ENCODE measurements at regions not wholly inside any gene's neighbourhood (a gene's known extent, or its start where the extent isn't known, plus 50 kb on each side); places are given as distances from the start of the nearest gene placed in this dataset.
A peak's percentile ranks its signal among the peaks of the same experiment; 100 is the strongest.

- no peak for DNase-seq (ENCODE audit: low spot score)
- Mint-ChIP-seq H3K27ac (no peak overlapping the region), H3K27me3 (ENCODE audit: insufficient read depth) (no peaks in the 10 kb centered on the region), H3K4me1 (ENCODE audit: low read depth) (no peaks in the 10 kb centered on the region), H3K36me3 (ENCODE audit: low read depth) (peaks cover 29% of the 10 kb centered on the region), H3K4me3 (no peak overlapping the region), H3K9me3 (no peaks in the 10 kb centered on the region)
- intact Hi-C loops (cut with micrococcal nuclease) = no loop called here
Measured at GRCh38 chr14:95452893-95453712, 63.3 kb downstream of the SYNE3 start.

- H3K4me3 Mint-ChIP-seq = no peak overlapping the region
- no peaks in the 10 kb centered on the region for H3K27me3 Mint-ChIP-seq (ENCODE audit: insufficient read depth)
- intact Hi-C loops (cut with micrococcal nuclease) = no loop called here
- no peaks in the 10 kb centered on the region for H3K4me1 Mint-ChIP-seq (ENCODE audit: low read depth)
- DNase-seq (ENCODE audit: low spot score) = no peak
- no peaks in the 10 kb centered on the region for H3K9me3 Mint-ChIP-seq
- peaks cover 33% of the 10 kb centered on the region for H3K36me3 Mint-ChIP-seq (ENCODE audit: low read depth)
- peak overlapping the region; percentile 29 for H3K27ac Mint-ChIP-seq
Measured at GRCh38 chr14:95452176-95452892, 64.1 kb downstream of the SYNE3 start.

DNA sequence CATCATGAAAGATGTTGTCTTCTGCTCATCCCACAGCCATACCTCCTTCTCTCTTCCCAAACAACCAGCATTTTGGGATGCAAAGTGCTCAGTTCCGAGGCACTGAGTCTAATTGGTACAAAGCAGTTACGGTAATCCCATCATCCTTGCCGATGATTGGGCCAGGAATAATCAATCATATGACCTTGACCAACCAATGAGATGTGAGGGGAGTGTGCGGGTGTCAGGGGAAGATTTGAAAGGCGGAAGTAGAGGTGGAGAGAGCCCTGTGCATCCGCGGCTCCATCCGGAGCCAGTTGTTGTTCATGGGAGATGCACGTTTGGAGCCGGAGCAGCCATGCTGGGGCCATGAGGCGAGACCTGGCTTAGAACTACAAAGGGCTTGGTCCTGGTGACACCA lies 67.3 kb downstream of the SYNE3 start:
- Mint-ChIP-seq H3K4me1 (ENCODE audit: low read depth) (no peaks in the 10 kb centered on the region), H3K9me3 (no peaks in the 10 kb centered on the region), H3K36me3 (ENCODE audit: low read depth) (peaks cover 25% of the 10 kb centered on the region), H3K4me3 (no peak overlapping the region), H3K27me3 (ENCODE audit: insufficient read depth) (no peaks in the 10 kb centered on the region), H3K27ac (peak overlapping the region; percentile 15)
- intact Hi-C loops (cut with micrococcal nuclease) = no loop called here
- DNase-seq (ENCODE audit: low spot score) = no peak

DNA sequence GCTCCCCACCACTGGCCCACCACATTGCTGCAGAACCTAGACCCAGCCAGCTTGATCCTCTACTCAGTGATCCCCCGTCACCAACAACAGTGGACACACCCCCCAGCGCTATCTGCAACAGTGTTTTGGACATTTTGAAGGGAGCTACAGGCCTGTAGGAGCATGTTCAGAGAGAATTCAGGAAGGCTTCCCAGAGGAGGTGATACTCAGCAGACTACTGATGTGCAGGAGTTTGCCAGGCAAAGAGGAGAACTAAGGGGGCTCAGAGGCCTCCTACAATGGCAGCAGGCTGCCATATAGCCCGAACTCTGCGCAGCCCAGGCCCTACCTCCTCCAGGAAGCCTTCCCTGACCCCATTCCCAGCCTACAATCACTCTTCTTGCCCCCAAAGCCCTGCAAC lies 70.0 kb downstream of the SYNE3 start:
- H3K9me3 Mint-ChIP-seq = no peaks in the 10 kb centered on the region
- no peaks in the 10 kb centered on the region for H3K27me3 Mint-ChIP-seq (ENCODE audit: insufficient read depth)
- no peak for DNase-seq (ENCODE audit: low spot score)
- intact Hi-C loops (cut with micrococcal nuclease) = no loop called here
- H3K27ac Mint-ChIP-seq = peak overlapping the region; percentile 31
- peaks cover 25% of the 10 kb centered on the region for H3K36me3 Mint-ChIP-seq (ENCODE audit: low read depth)
- H3K4me1 Mint-ChIP-seq (ENCODE audit: low read depth) = peaks cover 5% of the 10 kb centered on the region
- H3K4me3 Mint-ChIP-seq = no peak overlapping the region

GRCh38 chr14:95445676-95446075 lies 70.8 kb downstream of the SYNE3 start:
- intact Hi-C loops (cut with micrococcal nuclease) = loop anchor here (1.0 kb wide), 1 partner anchor 35 kb away; no protein-coding TSS in a partner anchor
- DNase-seq (ENCODE audit: low spot score) = no peak
- H3K4me3 Mint-ChIP-seq = no peak overlapping the region
- peaks cover 5% of the 10 kb centered on the region for H3K4me1 Mint-ChIP-seq (ENCODE audit: low read depth)
- peaks cover 30% of the 10 kb centered on the region for H3K36me3 Mint-ChIP-seq (ENCODE audit: low read depth)
- H3K27ac Mint-ChIP-seq = no peak overlapping the region
- no peaks in the 10 kb centered on the region for H3K27me3 Mint-ChIP-seq (ENCODE audit: insufficient read depth)
- no peaks in the 10 kb centered on the region for H3K9me3 Mint-ChIP-seq

GRCh38 chr14:95445161-95445560 lies 71.3 kb downstream of the SYNE3 start:
- Mint-ChIP-seq H3K27ac (no peak overlapping the region), H3K27me3 (ENCODE audit: insufficient read depth) (no peaks in the 10 kb centered on the region), H3K36me3 (ENCODE audit: low read depth) (peaks cover 29% of the 10 kb centered on the region), H3K4me1 (ENCODE audit: low read depth) (peaks cover 5% of the 10 kb centered on the region), H3K9me3 (no peaks in the 10 kb centered on the region), H3K4me3 (no peak overlapping the region)
- DNase-seq (ENCODE audit: low spot score) = no peak
- intact Hi-C loops (cut with micrococcal nuclease) = loop anchor here (1.0 kb wide), 1 partner anchor 35 kb away; no protein-coding TSS in a partner anchor

GRCh38 chr14:95444132-95445129 lies 72.0 kb downstream of the SYNE3 start:
- intact Hi-C loops (cut with micrococcal nuclease) = loop anchor here (1.0 kb wide), 1 partner anchor 34 kb away; no protein-coding TSS in a partner anchor
- Mint-ChIP-seq H3K4me3 (no peak overlapping the region), H3K27ac (no peak overlapping the region), H3K4me1 (ENCODE audit: low read depth) (peaks cover 5% of the 10 kb centered on the region), H3K27me3 (ENCODE audit: insufficient read depth) (no peaks in the 10 kb centered on the region), H3K9me3 (no peaks in the 10 kb centered on the region), H3K36me3 (ENCODE audit: low read depth) (peaks cover 25% of the 10 kb centered on the region)
- no peak for DNase-seq (ENCODE audit: low spot score)

DNA sequence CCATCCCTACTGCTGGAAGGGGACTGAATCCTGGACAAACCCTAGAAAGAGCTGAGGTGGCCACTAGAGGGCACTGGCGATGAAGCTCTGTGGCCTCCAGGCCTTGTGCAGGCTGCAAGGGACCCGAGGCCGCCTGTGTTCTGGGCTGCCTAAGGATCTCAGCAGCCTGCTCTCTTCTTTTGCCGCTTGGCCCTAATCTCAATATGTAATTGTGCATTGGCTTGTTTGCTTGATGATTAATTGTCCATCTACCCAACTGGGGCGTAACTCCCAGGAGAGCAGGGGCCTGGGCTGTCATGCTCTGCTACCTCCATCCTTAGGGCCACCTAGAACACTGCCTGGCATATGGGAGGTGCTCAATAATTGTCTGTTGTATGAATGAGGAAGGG lies 73.8 kb downstream of the SYNE3 start:
- peak; percentile 56 for DNase-seq (ENCODE audit: low spot score)
- H3K27ac Mint-ChIP-seq = peak overlapping the region; percentile 57
- intact Hi-C loops (cut with micrococcal nuclease) = loop anchor here (1.0 kb wide), 3 partner anchors 57 to 92 kb away; no protein-coding TSS in a partner anchor
- no peaks in the 10 kb centered on the region for H3K27me3 Mint-ChIP-seq (ENCODE audit: insufficient read depth)
- no peak overlapping the region for H3K4me3 Mint-ChIP-seq
- H3K4me1 Mint-ChIP-seq (ENCODE audit: low read depth) = peaks cover 5% of the 10 kb centered on the region
- H3K9me3 Mint-ChIP-seq = no peaks in the 10 kb centered on the region
- peaks cover 19% of the 10 kb centered on the region for H3K36me3 Mint-ChIP-seq (ENCODE audit: low read depth)

DNA sequence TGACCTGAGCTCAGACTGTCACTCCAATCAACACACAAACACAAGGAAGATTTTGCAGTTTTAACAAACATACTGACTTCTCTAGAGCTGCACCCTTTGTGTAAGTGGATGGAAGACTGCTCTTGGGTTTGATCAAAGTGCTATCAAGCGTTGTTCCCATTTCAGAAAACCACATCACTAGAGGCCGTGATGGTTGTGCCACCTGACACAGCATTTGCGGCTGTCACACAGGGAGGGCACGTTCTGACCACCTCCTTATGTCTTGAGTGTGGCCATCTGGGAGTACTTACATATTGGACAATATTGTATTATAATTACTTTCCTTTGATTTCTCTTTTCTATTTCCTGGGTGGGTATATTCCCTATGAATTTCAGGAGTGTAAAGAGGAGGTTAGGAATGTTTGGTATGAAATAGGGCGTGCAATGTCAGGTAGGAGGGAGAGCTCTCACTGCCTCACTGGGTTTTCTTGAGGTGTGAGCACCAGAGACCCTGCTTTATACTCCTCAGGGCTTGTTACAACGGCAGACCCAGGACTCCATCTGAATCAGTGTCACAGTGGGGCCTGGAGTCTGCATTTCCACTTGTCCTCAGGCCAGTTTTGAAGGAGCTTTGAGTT lies 74.3 kb downstream of the SYNE3 start:
- intact Hi-C loops (cut with micrococcal nuclease) = loop anchor here (1.0 kb wide), 3 partner anchors 57 to 92 kb away; no protein-coding TSS in a partner anchor
- peaks cover 20% of the 10 kb centered on the region for H3K36me3 Mint-ChIP-seq (ENCODE audit: low read depth)
- H3K27ac Mint-ChIP-seq = no peak overlapping the region

GRCh38 chr14:95440951-95441350 lies 75.5 kb downstream of the SYNE3 start:
- H3K4me1 Mint-ChIP-seq (ENCODE audit: low read depth) = peaks cover 5% of the 10 kb centered on the region
- no peak overlapping the region for H3K27ac Mint-ChIP-seq
- H3K4me3 Mint-ChIP-seq = no peak overlapping the region
- intact Hi-C loops (cut with micrococcal nuclease) = no loop called here
- no peaks in the 10 kb centered on the region for H3K9me3 Mint-ChIP-seq
- no peaks in the 10 kb centered on the region for H3K27me3 Mint-ChIP-seq (ENCODE audit: insufficient read depth)
- H3K36me3 Mint-ChIP-seq (ENCODE audit: low read depth) = peaks cover 31% of the 10 kb centered on the region
- no peak for DNase-seq (ENCODE audit: low spot score)

More for the DNA sequence above, 74.3 kb downstream of the SYNE3 start:
- no peaks in the 10 kb centered on the region for H3K9me3 Mint-ChIP-seq
- H3K27me3 Mint-ChIP-seq (ENCODE audit: insufficient read depth) = no peaks in the 10 kb centered on the region
- no peak for DNase-seq (ENCODE audit: low spot score)
- H3K4me1 Mint-ChIP-seq (ENCODE audit: low read depth) = peaks cover 5% of the 10 kb centered on the region
- H3K4me3 Mint-ChIP-seq = no peak overlapping the region

DNA sequence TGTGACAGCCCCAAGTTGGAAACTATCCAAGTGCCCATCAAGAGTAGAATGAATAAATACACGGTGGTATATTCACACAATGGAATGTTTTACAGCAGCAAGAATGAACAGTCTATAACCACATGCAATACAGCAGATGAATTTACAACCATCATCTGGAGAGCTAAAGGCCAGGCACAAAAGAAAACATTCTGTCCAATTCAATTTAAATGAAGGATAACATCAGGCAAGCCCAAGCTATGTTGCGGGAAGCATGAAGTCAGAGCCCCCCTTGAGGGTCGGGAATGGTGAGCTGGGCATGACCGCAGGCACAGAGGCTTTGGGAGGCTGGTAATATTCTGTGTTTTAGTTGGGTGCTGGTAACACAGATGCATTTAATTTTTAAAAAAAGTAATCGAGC lies 76.0 kb downstream of the SYNE3 start:
- Mint-ChIP-seq H3K36me3 (ENCODE audit: low read depth) (peaks cover 33% of the 10 kb centered on the region), H3K4me1 (ENCODE audit: low read depth) (peaks cover 5% of the 10 kb centered on the region), H3K27me3 (ENCODE audit: insufficient read depth) (no peaks in the 10 kb centered on the region), H3K4me3 (no peak overlapping the region), H3K9me3 (no peaks in the 10 kb centered on the region), H3K27ac (no peak overlapping the region)
- intact Hi-C loops (cut with micrococcal nuclease) = no loop called here
- DNase-seq (ENCODE audit: low spot score) = no peak

- no peak for DNase-seq (ENCODE audit: low spot score)
- Mint-ChIP-seq H3K4me3 (no peak overlapping the region), H3K27me3 (ENCODE audit: insufficient read depth) (no peaks in the 10 kb centered on the region), H3K9me3 (no peaks in the 10 kb centered on the region), H3K27ac (no peak overlapping the region), H3K4me1 (ENCODE audit: low read depth) (peaks cover 5% of the 10 kb centered on the region), H3K36me3 (ENCODE audit: low read depth) (peaks cover 35% of the 10 kb centered on the region)
- intact Hi-C loops (cut with micrococcal nuclease) = no loop called here
Measured at GRCh38 chr14:95439881-95440280, 76.6 kb downstream of the SYNE3 start.

Measured in activated T-helper 1 cell treated with anti-CD3 and anti-CD28 coated beads, Interleukin-12 subunit alpha, Interleukin-12 subunit beta, Interleukin-2, Interleukin-4 antibody, amounts not matched to agents 30 ng/mL and 10 ng/mL and 1 ng/mL, durations not matched to agents 14 hours and 24 hours and 36 hours (primary cell).